ENCODE measurements at regions not wholly inside any gene's neighbourhood (a gene's known extent, or its start where the extent isn't known, plus 50 kb on each side); places are given as distances from the start of the nearest gene placed in this dataset.

DNA sequence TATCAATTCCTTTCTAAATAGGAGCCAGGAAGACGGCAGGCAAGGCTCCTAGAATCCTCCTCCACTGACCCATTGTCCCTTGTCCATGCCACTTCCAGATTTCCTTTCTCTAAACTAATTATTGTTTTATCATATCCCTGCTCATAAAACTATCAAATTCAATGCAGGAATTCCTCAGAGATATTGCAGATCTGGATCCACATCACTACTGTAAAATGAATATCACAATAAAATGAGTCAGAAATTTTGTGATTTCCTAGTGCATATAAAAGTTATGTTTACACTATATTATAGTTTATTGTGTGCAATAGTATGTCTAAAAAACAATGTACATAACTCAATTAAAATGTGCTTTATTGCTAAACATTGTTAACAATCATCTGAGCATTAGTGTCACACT, 498.7 kb upstream of the NEGR1 start:
- DNase-seq (no peak), ATAC-seq (no peak)
- Mint-ChIP-seq H3K27me3 (no peaks in the 10 kb centered on the region), H3K27ac (no peak overlapping the region), H3K9me3 (peaks cover 0 to 4% (median 2%) of the 10 kb centered on the region in 9 donors), H3K4me3 (no peak overlapping the region), H3K4me1 (no peaks in the 10 kb centered on the region), H3K36me3 (no peaks in the 10 kb centered on the region)
- POLR2A ChIA-PET: no interaction called here

DNA sequence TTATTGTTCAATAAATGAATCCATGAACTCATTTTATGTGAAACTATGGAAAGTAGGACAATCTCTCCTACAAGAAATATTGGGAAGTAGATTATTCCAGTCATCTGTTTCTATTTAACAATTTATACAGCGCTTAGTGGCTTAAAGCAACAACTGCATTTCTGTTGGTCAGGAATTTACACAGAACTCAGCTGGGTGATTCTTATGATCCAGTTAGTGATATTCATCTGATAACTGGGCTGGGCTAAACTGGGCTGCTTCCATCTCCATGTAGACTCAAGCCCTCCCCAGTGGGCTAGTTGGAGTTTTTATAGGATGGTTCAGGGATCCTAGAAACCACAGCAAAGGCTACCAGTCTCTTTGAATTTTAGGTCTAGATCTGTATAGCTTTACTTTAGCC, 497.9 kb upstream of the NEGR1 start:
- POLR2A ChIA-PET: no interaction called here
- Mint-ChIP-seq H3K27ac (peak overlapping the region in 1 of 10 donors; percentile 26), H3K9me3 (peaks cover 0 to 5% (median 2%) of the 10 kb centered on the region in 9 donors), H3K36me3 (no peaks in the 10 kb centered on the region), H3K27me3 (no peaks in the 10 kb centered on the region), H3K4me1 (no peaks in the 10 kb centered on the region), H3K4me3 (no peak overlapping the region)
- DNase-seq: no peak
- ATAC-seq: no peak

DNA sequence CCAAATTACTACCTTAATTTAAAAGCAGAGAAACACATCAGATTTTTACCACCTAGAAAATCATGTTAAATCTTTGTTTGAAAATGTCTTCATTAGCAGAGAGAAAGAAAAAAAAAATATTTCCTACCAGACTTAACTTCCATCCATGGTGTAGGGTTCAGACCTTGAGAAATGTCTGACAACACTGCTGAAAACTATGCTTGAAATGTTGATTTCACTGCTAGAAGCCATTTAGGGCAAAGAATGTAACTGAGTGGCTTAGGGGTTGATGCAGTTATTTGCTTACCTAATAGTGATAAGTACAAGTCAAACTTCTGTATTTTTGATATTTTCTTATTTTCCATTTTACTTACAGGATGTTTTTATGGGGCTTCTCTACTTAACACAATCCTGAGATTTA, 495.6 kb upstream of the NEGR1 start:
- no peaks in the 10 kb centered on the region for H3K36me3 Mint-ChIP-seq
- no peak for DNase-seq
- peaks cover 0 to 10% (median 2%) of the 10 kb centered on the region in 9 donors for H3K9me3 Mint-ChIP-seq
- no peak for ATAC-seq
- H3K27me3 Mint-ChIP-seq: no peaks in the 10 kb centered on the region
- no peak overlapping the region for H3K27ac Mint-ChIP-seq
- H3K4me3 Mint-ChIP-seq: no peak overlapping the region
- H3K4me1 Mint-ChIP-seq: no peaks in the 10 kb centered on the region
- POLR2A ChIA-PET: no interaction called here

DNA sequence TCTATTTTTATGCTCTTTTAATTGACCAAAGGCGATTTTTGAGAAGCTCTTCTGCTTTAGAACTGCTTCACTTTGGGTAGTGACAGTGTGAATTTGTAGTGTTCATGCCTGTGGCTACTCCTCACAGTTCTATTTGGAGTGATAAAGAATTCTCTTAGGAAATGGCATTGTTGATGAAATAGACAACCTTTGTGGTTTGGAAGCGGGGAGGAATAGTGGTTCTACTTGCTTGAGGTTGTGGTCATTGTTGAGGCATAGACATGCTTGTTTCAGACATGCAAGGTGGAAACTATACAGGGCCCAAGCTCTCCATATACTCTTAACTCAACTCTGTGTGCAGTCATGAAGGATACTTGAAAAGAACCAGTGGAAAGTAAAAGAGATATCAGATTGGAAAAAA, 481.1 kb upstream of the NEGR1 start:
- no peak overlapping the region for H3K27ac Mint-ChIP-seq
- no peak for DNase-seq
- no peaks in the 10 kb centered on the region for H3K36me3 Mint-ChIP-seq
- no peaks in the 10 kb centered on the region for H3K4me1 Mint-ChIP-seq
- H3K27me3 Mint-ChIP-seq: no peaks in the 10 kb centered on the region
- H3K9me3 Mint-ChIP-seq: peaks cover 0 to 24% (median 5%) of the 10 kb centered on the region in 9 donors
- H3K4me3 Mint-ChIP-seq: no peak overlapping the region
- ATAC-seq: no peak
- POLR2A ChIA-PET: no interaction called here

DNA sequence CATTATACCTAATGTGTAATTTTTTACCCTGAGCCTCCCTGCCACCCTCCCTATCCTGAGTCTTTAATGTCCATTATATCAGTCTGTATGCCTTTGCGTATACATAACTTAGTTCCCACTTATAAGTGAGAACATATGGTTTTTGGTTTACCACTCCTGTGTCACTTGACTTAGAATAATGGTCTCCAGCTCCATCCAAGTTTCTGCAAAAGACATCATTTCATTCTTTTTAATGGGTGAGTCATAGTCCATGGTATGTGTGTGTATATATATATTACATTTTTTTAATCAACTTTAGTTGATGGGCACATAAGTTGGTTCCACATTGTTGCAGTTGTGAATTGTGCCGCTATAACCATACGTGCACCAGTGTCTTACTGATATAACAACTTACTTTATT, 477.1 kb upstream of the NEGR1 start:
- DNase-seq: no peak
- H3K36me3 Mint-ChIP-seq: no peaks in the 10 kb centered on the region
- POLR2A ChIA-PET: no interaction called here
- H3K27me3 Mint-ChIP-seq: no peaks in the 10 kb centered on the region
- no peak overlapping the region for H3K4me3 Mint-ChIP-seq
- ATAC-seq: no peak
- no peaks in the 10 kb centered on the region for H3K4me1 Mint-ChIP-seq
- H3K9me3 Mint-ChIP-seq: peaks cover 0 to 16% (median 5%) of the 10 kb centered on the region in 9 donors
- no peak overlapping the region for H3K27ac Mint-ChIP-seq

DNA sequence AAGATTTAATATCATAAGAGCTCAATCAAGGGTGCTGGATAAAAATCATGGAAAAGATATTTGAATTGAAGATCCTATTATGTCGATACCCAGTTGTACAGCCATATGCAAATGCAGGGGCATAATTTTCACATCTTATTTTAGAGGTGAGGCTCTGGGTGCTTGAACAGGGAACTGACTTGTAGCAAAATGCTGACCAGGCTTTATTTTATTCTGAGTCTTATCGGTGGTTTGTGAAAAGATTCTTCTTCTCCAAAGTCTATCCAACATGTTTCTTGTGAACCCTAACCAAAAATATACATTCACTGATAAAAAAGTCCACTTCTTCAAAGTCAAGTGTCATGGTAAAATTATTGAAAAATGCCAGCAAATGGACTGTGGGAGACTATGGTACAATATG, 475.5 kb upstream of the NEGR1 start:
- H3K27me3 Mint-ChIP-seq: no peaks in the 10 kb centered on the region
- no peaks in the 10 kb centered on the region for H3K36me3 Mint-ChIP-seq
- DNase-seq (no peak), ATAC-seq (no peak)
- no peak overlapping the region for H3K4me3 Mint-ChIP-seq
- H3K27ac Mint-ChIP-seq: no peak overlapping the region
- peaks cover 0 to 9% (median 5%) of the 10 kb centered on the region in 9 donors for H3K9me3 Mint-ChIP-seq
- POLR2A ChIA-PET: no interaction called here
- H3K4me1 Mint-ChIP-seq: no peaks in the 10 kb centered on the region

DNA sequence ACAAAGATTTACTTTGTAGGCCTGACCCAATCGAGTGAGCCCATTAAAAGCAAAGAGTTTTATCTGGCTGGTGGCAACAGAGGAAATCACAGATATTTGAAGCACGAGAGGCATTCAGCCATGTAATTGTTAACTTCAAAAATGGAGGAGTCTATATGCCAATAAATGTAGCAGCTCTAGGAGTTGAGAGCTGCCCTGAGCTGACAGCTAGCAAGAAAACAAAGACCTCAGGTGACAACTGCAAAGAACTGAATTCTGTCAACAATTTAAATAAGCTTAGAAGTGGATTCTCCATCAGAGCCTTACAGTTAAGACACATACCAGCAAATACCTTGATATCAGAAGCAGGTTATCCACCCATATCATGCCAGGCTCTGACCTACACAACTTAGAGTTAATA, 463.1 kb upstream of the NEGR1 start:
- peaks cover 0 to 11% (median 0%) of the 10 kb centered on the region in 9 donors for H3K9me3 Mint-ChIP-seq

DNA sequence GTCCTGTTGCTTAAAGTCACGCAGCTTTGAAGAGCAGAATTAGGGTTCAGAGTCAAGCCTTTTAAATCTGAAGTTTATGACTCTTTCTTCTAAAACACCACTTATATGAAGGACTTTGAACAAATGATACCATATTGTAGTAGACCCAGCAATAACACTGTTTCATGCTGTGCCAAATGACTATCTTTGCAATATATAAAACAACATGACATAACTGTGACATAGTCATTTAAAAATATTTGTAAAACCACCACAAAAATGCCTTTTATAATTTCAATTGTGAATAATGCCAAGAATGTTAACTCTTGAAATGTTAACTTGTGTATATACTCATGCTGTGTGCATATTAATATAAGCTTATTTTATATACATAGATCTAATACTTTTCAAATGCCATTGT, 452.1 kb upstream of the NEGR1 start:
- ATAC-seq (no peak), DNase-seq (no peak)
- POLR2A ChIA-PET: no interaction called here
- H3K36me3 Mint-ChIP-seq: no peaks in the 10 kb centered on the region
- peaks cover 5 to 37% (median 10%) of the 10 kb centered on the region in 9 donors for H3K9me3 Mint-ChIP-seq
- H3K27ac Mint-ChIP-seq: no peak overlapping the region
- no peaks in the 10 kb centered on the region for H3K27me3 Mint-ChIP-seq
- H3K4me1 Mint-ChIP-seq: no peaks in the 10 kb centered on the region
- H3K4me3 Mint-ChIP-seq: no peak overlapping the region

More for the DNA sequence above, 463.1 kb upstream of the NEGR1 start:
- H3K36me3 Mint-ChIP-seq: no peaks in the 10 kb centered on the region
- H3K27ac Mint-ChIP-seq: no peak overlapping the region
- DNase-seq (no peak), ATAC-seq (no peak)
- peaks cover 0 to 2% (median 0%) of the 10 kb centered on the region in 5 donors for H3K27me3 Mint-ChIP-seq
- POLR2A ChIA-PET: no interaction called here
- no peak overlapping the region for H3K4me3 Mint-ChIP-seq
- no peaks in the 10 kb centered on the region for H3K4me1 Mint-ChIP-seq

DNA sequence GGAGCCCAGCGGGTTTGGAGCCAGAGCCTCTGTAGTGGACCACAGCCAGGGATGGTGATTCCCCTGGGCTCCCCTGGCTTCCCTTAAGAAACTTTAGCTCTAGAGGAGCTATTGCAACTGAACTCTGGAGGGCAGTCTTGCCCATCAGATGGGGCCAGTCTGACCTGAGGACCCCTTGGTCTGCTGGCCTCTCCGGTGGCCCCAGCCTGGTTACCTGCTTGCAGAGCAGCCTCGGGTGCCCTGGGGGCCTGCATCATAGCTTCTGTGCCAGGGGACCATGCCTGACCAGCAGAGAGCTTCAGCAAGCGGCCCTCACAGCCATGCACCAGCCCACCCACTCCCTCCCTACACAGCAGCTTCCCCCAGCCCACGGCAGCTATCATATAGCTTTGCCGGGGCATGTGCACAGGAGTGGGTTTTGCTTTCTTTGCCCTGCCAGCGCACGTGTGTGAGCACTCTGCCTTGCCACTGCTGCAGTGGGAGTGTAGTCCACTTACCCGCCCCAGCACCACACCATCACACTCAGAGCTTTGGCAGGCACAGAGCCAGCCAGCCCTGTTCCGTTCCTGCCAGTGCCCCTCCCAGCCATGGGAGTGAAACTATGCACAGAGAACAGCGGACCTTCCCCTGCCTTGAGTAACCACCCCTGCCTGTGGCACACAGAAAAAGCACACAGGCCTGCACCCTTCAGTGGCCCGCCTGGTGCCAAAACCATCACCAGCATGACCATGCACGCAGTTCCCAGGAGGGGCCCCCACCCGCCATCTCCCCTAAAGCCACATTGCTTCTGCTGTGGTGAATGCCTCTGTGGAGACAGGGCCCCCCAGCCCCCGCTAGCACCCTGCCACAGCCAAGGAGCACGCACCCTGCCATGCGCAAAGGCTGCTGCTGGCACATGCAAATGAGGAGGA, 442.9 kb upstream of the NEGR1 start:
- Mint-ChIP-seq H3K4me3 (no peak overlapping the region), H3K27ac (peak overlapping the region in 1 of 10 donors; percentile 13), H3K4me1 (no peaks in the 10 kb centered on the region), H3K27me3 (no peaks in the 10 kb centered on the region), H3K36me3 (no peaks in the 10 kb centered on the region), H3K9me3 (peaks cover 1 to 12% (median 7%) of the 10 kb centered on the region in 9 donors)
- DNase-seq (no peak), ATAC-seq (no peak)
- POLR2A ChIA-PET: no interaction called here

DNA sequence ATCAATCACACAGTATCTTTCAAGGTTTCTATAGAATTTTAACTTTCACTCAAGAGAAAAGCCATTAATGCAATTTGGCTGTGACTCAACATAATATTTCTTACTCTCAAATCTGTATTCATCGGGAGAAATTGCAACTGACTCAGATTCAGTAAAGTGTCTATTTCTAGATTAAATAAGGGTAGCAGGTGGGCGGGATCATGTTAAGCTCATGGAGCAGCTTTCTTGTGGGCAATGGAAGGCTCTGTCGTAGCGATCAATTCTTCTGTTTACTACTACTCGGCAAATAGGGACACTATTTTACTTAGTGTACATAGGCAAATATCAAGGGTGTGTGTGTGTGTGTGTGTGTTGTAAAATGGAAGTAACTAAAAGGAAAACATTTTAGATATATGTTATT, 423.6 kb upstream of the NEGR1 start:
- ATAC-seq: no peak
- Mint-ChIP-seq H3K4me3 (no peak overlapping the region), H3K27ac (no peak overlapping the region), H3K36me3 (no peaks in the 10 kb centered on the region), H3K9me3 (peaks cover 0 to 5% (median 0%) of the 10 kb centered on the region in 9 donors), H3K27me3 (no peaks in the 10 kb centered on the region), H3K4me1 (no peaks in the 10 kb centered on the region)
- POLR2A ChIA-PET: no interaction called here
- no peak for DNase-seq

DNA sequence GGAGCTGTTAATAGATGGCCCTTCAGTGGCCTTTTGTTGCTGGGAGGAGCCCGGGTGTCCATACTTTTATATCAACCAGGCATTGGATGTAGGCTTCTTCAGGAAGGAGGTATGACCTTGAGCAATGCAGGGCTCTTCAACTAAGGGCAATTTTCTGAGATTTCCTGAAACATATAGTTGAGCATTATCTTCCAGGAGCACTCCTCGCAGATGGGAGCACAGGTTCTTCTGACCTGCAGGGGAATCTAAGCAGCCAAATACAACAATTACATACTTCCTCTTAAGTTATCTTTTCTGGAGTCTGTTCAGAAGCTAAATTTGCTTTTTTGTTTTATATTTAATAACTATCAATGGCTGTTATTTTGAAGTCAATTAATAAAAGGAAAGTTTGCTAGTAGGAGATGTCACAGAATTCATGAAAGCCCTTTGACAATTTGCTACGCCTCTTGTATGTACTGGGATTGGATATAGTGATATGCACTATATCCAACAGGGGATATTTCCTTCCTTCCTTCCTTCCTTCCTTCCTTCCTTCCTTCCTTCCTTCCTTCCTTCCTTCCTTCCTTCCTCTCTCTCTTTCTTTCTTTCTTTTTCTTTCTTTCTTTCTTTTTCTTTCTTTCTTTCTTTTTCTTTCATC, 422.6 kb upstream of the NEGR1 start:
- H3K27ac Mint-ChIP-seq: no peak overlapping the region
- H3K4me1 Mint-ChIP-seq: no peaks in the 10 kb centered on the region
- POLR2A ChIA-PET: no interaction called here
- peaks cover 0 to 5% (median 0%) of the 10 kb centered on the region in 9 donors for H3K9me3 Mint-ChIP-seq
- DNase-seq (no peak), ATAC-seq (no peak)
- H3K36me3 Mint-ChIP-seq: no peaks in the 10 kb centered on the region
- no peak overlapping the region for H3K4me3 Mint-ChIP-seq
- H3K27me3 Mint-ChIP-seq: no peaks in the 10 kb centered on the region

DNA sequence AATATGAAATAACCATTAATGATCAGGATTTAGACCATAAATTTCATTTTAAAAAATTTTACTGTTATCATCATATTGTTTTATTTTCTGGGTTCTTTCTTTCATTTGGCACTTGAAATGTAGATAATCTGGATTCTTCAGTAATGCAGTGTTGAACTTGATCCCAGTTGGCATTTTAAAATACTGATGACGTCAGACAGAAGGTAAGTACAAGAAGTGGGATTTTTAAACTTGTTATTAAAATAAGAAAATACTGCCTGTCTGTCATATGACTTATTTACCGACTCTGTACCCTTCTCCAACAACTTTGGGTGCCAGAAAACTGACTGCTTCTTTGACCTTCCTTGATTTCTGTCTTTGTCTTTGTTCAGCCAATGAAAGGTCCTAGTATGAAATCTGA, 415.1 kb upstream of the NEGR1 start:
- peaks cover 0 to 33% (median 12%) of the 10 kb centered on the region in 9 donors for H3K9me3 Mint-ChIP-seq
- H3K27ac Mint-ChIP-seq: no peak overlapping the region
- H3K27me3 Mint-ChIP-seq: no peaks in the 10 kb centered on the region
- no peaks in the 10 kb centered on the region for H3K4me1 Mint-ChIP-seq
- peaks cover 0 to 8% (median 0%) of the 10 kb centered on the region in 3 donors for H3K36me3 Mint-ChIP-seq
- no peak overlapping the region for H3K4me3 Mint-ChIP-seq
- DNase-seq: no peak
- POLR2A ChIA-PET: no interaction called here
- no peak for ATAC-seq

DNA sequence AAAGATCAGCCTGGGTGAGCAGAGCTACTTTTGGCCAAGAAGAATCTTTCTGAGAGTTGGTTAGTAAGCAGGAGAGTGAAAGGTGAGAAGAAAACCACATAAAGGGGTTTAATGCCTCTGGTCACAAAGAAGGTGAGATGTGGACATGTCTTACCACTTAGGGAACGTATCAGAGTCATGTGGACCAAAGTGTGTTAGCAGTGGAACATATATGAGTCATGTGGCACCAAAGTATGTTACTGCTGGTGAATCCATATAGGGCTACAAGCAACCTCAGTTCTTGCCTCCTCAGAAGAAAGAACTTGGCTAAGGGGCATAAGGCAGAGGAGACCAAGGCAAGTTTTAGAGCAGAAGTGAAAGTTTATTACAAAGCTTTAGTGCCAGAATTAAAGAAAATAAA, 411.6 kb upstream of the NEGR1 start:
- peaks cover 0 to 8% (median 0%) of the 10 kb centered on the region in 3 donors for H3K36me3 Mint-ChIP-seq
- H3K4me1 Mint-ChIP-seq: no peaks in the 10 kb centered on the region
- no peak overlapping the region for H3K27ac Mint-ChIP-seq
- POLR2A ChIA-PET: no interaction called here
- ATAC-seq (no peak), DNase-seq (no peak)
- peaks cover 0 to 1% (median 0%) of the 10 kb centered on the region in 5 donors for H3K27me3 Mint-ChIP-seq
- peaks cover 2 to 34% (median 12%) of the 10 kb centered on the region in 9 donors for H3K9me3 Mint-ChIP-seq
- H3K4me3 Mint-ChIP-seq: no peak overlapping the region
